ENCODE measurements at regions not wholly inside any gene's neighbourhood (a gene's known extent, or its start where the extent isn't known, plus 50 kb on each side); places are given as distances from the start of the nearest gene placed in this dataset.

DNA sequence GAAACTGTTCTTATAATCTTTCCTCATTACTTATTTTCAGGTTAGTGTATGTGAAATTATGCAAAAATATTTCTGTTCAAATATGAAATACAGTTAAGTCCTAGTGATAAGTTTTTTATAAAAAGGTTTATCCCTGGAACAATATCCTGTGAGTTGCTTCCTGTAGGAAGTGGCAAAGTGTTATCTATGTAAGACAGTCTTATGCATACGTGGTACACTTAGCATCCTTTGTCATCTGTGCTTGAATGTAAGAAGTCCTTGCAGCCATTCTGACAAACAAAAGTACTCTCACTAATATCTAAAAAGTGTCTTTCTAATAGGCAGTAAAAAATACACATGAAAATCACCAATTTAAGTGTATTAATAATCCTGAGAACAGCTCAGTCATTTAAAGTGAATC is 372.5 kb upstream of the BCHE start:
- TF ChIP-seq, protein P1, sequence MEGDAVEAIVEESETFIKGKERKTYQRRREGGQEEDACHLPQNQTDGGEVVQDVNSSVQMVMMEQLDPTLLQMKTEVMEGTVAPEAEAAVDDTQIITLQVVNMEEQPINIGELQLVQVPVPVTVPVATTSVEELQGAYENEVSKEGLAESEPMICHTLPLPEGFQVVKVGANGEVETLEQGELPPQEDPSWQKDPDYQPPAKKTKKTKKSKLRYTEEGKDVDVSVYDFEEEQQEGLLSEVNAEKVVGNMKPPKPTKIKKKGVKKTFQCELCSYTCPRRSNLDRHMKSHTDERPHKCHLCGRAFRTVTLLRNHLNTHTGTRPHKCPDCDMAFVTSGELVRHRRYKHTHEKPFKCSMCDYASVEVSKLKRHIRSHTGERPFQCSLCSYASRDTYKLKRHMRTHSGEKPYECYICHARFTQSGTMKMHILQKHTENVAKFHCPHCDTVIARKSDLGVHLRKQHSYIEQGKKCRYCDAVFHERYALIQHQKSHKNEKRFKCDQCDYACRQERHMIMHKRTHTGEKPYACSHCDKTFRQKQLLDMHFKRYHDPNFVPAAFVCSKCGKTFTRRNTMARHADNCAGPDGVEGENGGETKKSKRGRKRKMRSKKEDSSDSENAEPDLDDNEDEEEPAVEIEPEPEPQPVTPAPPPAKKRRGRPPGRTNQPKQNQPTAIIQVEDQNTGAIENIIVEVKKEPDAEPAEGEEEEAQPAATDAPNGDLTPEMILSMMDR (IDR thresholded peaks at IDR 0.05): no peak
- no peak for TF ChIP-seq POLR2A (IDR thresholded peaks at IDR 0.05)

All from breast epithelium (tissue), 3 donors.